HepG2 (cell line): ENCODE measurements at regions not wholly inside any gene's neighbourhood (a gene's known extent, or its start where the extent isn't known, plus 50 kb on each side); places are given as distances from the start of the nearest gene placed in this dataset.
A peak's percentile ranks its signal among the peaks of the same experiment; 100 is the strongest.

ENCODE experiments used
- ATAC-seq: fragments of 200-7000 bp; cut with Tn5 transposase; 3 replicates; pipeline ENCODE4 v1.9.1; 2020; ENCODE audit warnings: mild to moderate bottlenecking, moderate library complexity
- BruUV-seq: library from RNA; stranded (reverse); fragments of 400-500 nt; replicated peaks from 2 replicates; lab custom pipeline; 2021; lab: Mats Ljungman, UMichigan
- CTCF ChIA-PET: fragments of 300-600 bp; formaldehyde crosslinking; extraction: SDS; loops from one replicate; lab custom pipeline; 2021; ENCODE audit warnings: low total read pairs, inconsistent platforms, low intra/inter-chr PET ratio; lab: Yijun Ruan, JAX
- POLR2A ChIA-PET: fragments of 350-600 bp; sonication (Branson Sonifier 250); formaldehyde crosslinking; loops from one replicate; lab custom pipeline; 2020; ENCODE audit warnings: antibody characterized with exemption, inconsistent platforms; lab: Yijun Ruan, JAX
- DNase-seq: peaks from one replicate; pipeline ENCODE4 v3.0.0-alpha.2; 2015; ENCODE audit warnings: low spot score
- FAIRE-seq: peaks from 3 replicates; lab custom pipeline; 2011; peaks lifted over from hg19 to GRCh38; lab: Jason Lieb, UNC
- H2AFZ ChIP-seq: one replicate; pipeline ENCODE4 v1.6.1; 2011; ENCODE audit warnings: low read length, inconsistent platforms
- H3K27ac ChIP-seq: fragments of 300-600 bp; 3 replicates; pipeline ENCODE4 v1.8.0; 2011; ENCODE audit warnings: mixed run types, mild to moderate bottlenecking, mixed read lengths, low read length, inconsistent platforms; ENCODE audit not compliant: insufficient read depth; ENCODE audit errors: extremely low read length
- H3K27me3 ChIP-seq, 2 experiments: fragments of 200-600 bp in 1 of 2; 2 replicates in 1 of 2; 3 replicates in 1 of 2; pipeline versions ENCODE4 v1.6.0 to v1.8.0; 2011; ENCODE audit warnings: low read length in 2 of 2, mild to moderate bottlenecking in 2 of 2, moderate library complexity in 2 of 2, inconsistent platforms in 1 of 2; ENCODE audit not compliant: insufficient read depth in 2 of 2, control insufficient read depth in 1 of 2
- H3K36me3 ChIP-seq, 2 experiments: fragments of 200-600 bp in 1 of 2; replicated peaks in 1 of 2; 2 replicates in 1 of 2; 3 replicates in 1 of 2; pipeline versions ENCODE4 v1.5.1 to v1.8.0; 2011; ENCODE audit warnings: low read length in 2 of 2, inconsistent platforms in 1 of 2; ENCODE audit not compliant: insufficient read depth in 2 of 2, control insufficient read depth in 1 of 2
- H3K4me1 ChIP-seq: 2 replicates; pipeline ENCODE4 v1.5.1; 2012; ENCODE audit warnings: low read length, inconsistent platforms; ENCODE audit not compliant: insufficient read depth
- H3K4me2 ChIP-seq: 2 replicates; pipeline ENCODE4 v1.6.0; 2011; ENCODE audit warnings: low read depth, low read length, inconsistent platforms
- H3K4me3 ChIP-seq, 3 experiments: fragments of 200-600 bp in 1 of 3; sonication (generic), shearing (Covaris generic) in 1 of 3; replicated peaks in 1 of 3; 2 replicates each; pipeline ENCODE4 v1.5.1; 2011 to 2016; ENCODE audit warnings: low read length in 3 of 3, inconsistent platforms in 2 of 3, low read depth in 2 of 3, mild to moderate bottlenecking in 2 of 3, control low read depth in 1 of 3, mixed read lengths in 1 of 3; ENCODE audit not compliant: insufficient read depth in 1 of 3
- H3K79me2 ChIP-seq: one replicate; pipeline ENCODE4 v1.6.1; 2011; ENCODE audit warnings: low read length, inconsistent platforms; ENCODE audit not compliant: insufficient read depth
- H3K9ac ChIP-seq: 2 replicates; pipeline ENCODE4 v1.6.0; 2011; ENCODE audit warnings: mild to moderate bottlenecking, low read depth, low read length, inconsistent platforms; ENCODE audit not compliant: insufficient read depth
- H3K9me3 ChIP-seq: 2 replicates; pipeline ENCODE4 v1.5.1; 2012; ENCODE audit warnings: mild to moderate bottlenecking, low read length
- H4K20me1 ChIP-seq: 2 replicates; pipeline ENCODE4 v1.6.0; 2011; ENCODE audit warnings: inconsistent platforms, mild to moderate bottlenecking, low read length, moderate library complexity; ENCODE audit not compliant: insufficient read depth
- CEBPB ChIP-seq: IDR thresholded peaks from 2 replicates; pipeline ENCODE4 v1.6.1; 2011; ENCODE audit warnings: low read depth, low read length, improper control_type of control experiment, borderline replicate concordance
- CREB1 ChIP-seq, 2 experiments: fragments of 450-650 bp in 1 of 2; IDR thresholded peaks; 2 replicates each; pipeline ENCODE4 v1.6.1; 2016 to 2017; ENCODE audit warnings: control low read depth in 1 of 2, mild to moderate bottlenecking in 1 of 2, missing compliant biosample characterization in 1 of 2, missing genetic modification characterization in 1 of 2
- GATAD1 ChIP-seq: IDR thresholded peaks from 2 replicates; pipeline ENCODE4 v1.6.1; 2016; ENCODE audit warnings: missing genetic modification reagents, missing compliant biosample characterization
- ISL2 ChIP-seq: sonication (generic); formaldehyde crosslinking; IDR thresholded peaks from 2 replicates; pipeline ENCODE4 v1.5.0; 2020; ENCODE audit warnings: missing genetic modification reagents
- YEATS4 ChIP-seq: sonication (generic); formaldehyde crosslinking; IDR thresholded peaks from 2 replicates; pipeline ENCODE4 v1.4.0; 2020; ENCODE audit warnings: missing genetic modification reagents, borderline replicate concordance
- ZNF431 ChIP-seq: sonication (generic); formaldehyde crosslinking; IDR thresholded peaks from 2 replicates; pipeline ENCODE4 v1.9.0; 2022; ENCODE audit warnings: missing genetic modification reagents, low read depth, mild to moderate bottlenecking, borderline replicate concordance
- WGBS: methylation state at CpG from one replicate; pipeline ENCODE4 v1.1.6; 2017; ENCODE audit warnings: low lambda C conversion rate; 5-methylcytosine and 5-hydroxymethylcytosine counted together
- in situ Hi-C: cut with HindIII; loops from 2 replicates; pipeline ENCODE4 v1.10.0; 2017; ENCODE audit warnings: low pct_unique_long_range_greater_than_20kb; ENCODE audit not compliant: extremely low pct_ligation_motif_present
- intact Hi-C: fragments of 100-400 bp; cut with micrococcal nuclease; formaldehyde crosslinking; loops from one replicate; pipeline ENCODE4 v1.10.0; 2022; ENCODE audit not compliant: unreplicated experiment
- TF ChIP-seq, protein P1 (sequence below): sonication (generic); formaldehyde crosslinking; IDR thresholded peaks from 2 replicates; pipeline ENCODE4 v1.4.0; 2020; ENCODE audit warnings: mild to moderate bottlenecking, low read depth, missing genetic modification reagents
- TF ChIP-seq, protein P2 (sequence below), 2 experiments: IDR thresholded peaks; 2 replicates each; pipeline ENCODE4 v1.6.1; 2011 to 2012; ENCODE audit warnings: low read length in 2 of 2, borderline replicate concordance in 1 of 2, low read depth in 1 of 2, mild to moderate bottlenecking in 1 of 2, moderate library complexity in 1 of 2

DNA sequence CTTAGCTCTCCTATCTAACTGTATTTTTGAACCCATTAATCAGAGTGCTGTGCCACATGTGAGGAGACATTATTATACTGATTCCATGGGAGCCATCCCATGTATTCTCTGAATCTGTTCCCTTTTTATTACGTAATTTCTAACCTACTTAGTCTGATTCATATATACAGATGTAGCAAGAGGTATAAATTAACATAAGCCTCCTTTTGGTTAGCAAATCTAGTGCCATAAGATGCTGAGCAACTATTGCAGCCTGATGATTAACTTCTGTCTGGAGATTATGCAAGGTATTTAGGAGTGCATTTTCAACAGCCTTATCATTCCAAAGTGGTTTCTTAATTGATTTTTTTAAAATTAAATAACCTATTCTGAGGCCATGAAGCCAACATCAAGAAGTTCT is 80.2 kb upstream of the EPCAM start:
- BruUV-seq, result no TSS peak
- no peak overlapping the region for H3K4me2 ChIP-seq

More for the DNA sequence above, 80.2 kb upstream of the EPCAM start:
- in situ Hi-C loops, result no loop called here
- TF ChIP-seq, protein P1, sequence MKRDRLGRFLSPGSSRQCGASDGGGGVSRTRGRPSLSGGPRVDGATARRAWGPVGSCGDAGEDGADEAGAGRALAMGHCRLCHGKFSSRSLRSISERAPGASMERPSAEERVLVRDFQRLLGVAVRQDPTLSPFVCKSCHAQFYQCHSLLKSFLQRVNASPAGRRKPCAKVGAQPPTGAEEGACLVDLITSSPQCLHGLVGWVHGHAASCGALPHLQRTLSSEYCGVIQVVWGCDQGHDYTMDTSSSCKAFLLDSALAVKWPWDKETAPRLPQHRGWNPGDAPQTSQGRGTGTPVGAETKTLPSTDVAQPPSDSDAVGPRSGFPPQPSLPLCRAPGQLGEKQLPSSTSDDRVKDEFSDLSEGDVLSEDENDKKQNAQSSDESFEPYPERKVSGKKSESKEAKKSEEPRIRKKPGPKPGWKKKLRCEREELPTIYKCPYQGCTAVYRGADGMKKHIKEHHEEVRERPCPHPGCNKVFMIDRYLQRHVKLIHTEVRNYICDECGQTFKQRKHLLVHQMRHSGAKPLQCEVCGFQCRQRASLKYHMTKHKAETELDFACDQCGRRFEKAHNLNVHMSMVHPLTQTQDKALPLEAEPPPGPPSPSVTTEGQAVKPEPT (CRISPR knock-in tag), result no peak
- TF ChIP-seq CEBPB (peak; percentile 67), ZNF431 (no peak), CREB1 (IDR thresholded peaks at IDR 0.05) (no peak), CREB1 (CRISPR knock-in tag; IDR thresholded peaks at IDR 0.05) (no peak), YEATS4 (CRISPR knock-in tag) (no peak), GATAD1 (CRISPR knock-in tag) (no peak), ISL2 (CRISPR knock-in tag) (no peak)
- TF ChIP-seq, protein P2, sequence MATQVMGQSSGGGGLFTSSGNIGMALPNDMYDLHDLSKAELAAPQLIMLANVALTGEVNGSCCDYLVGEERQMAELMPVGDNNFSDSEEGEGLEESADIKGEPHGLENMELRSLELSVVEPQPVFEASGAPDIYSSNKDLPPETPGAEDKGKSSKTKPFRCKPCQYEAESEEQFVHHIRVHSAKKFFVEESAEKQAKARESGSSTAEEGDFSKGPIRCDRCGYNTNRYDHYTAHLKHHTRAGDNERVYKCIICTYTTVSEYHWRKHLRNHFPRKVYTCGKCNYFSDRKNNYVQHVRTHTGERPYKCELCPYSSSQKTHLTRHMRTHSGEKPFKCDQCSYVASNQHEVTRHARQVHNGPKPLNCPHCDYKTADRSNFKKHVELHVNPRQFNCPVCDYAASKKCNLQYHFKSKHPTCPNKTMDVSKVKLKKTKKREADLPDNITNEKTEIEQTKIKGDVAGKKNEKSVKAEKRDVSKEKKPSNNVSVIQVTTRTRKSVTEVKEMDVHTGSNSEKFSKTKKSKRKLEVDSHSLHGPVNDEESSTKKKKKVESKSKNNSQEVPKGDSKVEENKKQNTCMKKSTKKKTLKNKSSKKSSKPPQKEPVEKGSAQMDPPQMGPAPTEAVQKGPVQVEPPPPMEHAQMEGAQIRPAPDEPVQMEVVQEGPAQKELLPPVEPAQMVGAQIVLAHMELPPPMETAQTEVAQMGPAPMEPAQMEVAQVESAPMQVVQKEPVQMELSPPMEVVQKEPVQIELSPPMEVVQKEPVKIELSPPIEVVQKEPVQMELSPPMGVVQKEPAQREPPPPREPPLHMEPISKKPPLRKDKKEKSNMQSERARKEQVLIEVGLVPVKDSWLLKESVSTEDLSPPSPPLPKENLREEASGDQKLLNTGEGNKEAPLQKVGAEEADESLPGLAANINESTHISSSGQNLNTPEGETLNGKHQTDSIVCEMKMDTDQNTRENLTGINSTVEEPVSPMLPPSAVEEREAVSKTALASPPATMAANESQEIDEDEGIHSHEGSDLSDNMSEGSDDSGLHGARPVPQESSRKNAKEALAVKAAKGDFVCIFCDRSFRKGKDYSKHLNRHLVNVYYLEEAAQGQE (IDR thresholded peaks at IDR 0.05; ENCODE audit: borderline replicate concordance in 1 of 2, low read depth in 1 of 2, low read length in 2 of 2), result no peak
- no peak overlapping the region for H3K27ac ChIP-seq
- H3K27me3 ChIP-seq, result no peaks in the 10 kb centered on the region
- no peak overlapping the region for H2AFZ ChIP-seq
- H3K9ac ChIP-seq, result no peak overlapping the region
- H3K4me3 ChIP-seq, result no peak overlapping the region
- no peak for FAIRE-seq
- ChIA-PET CTCF (no interaction called here), POLR2A (no interaction called here)
- intact Hi-C loops, result no loop called here
- WGBS, result 90% methylated on average over 1 of the region's 1 CpG
- H3K4me1 ChIP-seq, result peaks cover 17% of the 10 kb centered on the region
- no peak for ATAC-seq
- H4K20me1 ChIP-seq, result no peaks in the 10 kb centered on the region
- no peaks in the 10 kb centered on the region for H3K36me3 ChIP-seq
- no peaks in the 10 kb centered on the region for H3K79me2 ChIP-seq
- H3K9me3 ChIP-seq, result peaks cover 4% of the 10 kb centered on the region; the same call in 1 of the 2 replicates
- no peak for DNase-seq
